ENCODE measurements at regions not wholly inside any gene's neighbourhood (a gene's known extent, or its start where the extent isn't known, plus 50 kb on each side); places are given as distances from the start of the nearest gene placed in this dataset.
"Not testable (repeated sequence)": the region's sequence is repeated elsewhere in the genome, so short reads cannot be mapped to it uniquely, and the experiment has no call there.

DNA sequence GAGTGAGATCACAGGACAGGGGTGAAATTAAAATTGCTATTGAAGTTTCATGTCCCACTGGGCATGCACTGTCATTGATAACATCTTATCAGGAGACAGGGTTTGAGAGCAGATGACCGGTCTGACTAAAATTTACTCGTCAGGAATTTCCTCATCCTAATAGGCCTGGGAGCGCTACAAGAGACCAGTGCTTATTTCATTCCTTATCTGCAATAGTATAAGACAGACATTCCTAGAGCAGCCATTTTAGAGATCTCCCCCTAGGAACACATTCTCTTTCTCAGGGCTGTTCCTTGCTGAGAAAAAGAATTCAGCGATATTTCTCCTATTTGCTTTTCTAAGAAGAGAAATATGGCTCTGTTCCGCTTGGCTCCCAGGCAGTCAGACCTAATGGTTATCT is 181.4 kb upstream of the ETV3 start:
- no peak for DNase-seq

DNA sequence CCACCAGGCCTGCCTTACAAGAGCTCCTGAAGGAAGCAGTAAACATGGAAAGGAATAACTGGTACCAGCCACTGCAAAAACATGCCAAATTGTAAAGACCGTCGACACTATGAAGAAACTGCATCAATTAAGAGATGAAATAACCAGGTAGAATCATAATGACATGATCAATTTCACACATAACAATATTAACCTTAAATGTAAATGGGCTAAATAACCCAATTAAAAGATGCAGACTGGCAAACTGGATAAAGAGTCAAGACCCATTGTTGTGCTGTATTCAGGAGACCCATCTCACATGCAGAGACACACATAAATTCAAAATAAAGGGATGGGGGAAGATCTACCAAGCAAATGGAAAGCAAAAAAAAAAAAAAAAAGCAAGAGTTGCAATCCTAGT is 179.0 kb upstream of the ETV3 start:
- not testable (repeated sequence) for DNase-seq

DNA sequence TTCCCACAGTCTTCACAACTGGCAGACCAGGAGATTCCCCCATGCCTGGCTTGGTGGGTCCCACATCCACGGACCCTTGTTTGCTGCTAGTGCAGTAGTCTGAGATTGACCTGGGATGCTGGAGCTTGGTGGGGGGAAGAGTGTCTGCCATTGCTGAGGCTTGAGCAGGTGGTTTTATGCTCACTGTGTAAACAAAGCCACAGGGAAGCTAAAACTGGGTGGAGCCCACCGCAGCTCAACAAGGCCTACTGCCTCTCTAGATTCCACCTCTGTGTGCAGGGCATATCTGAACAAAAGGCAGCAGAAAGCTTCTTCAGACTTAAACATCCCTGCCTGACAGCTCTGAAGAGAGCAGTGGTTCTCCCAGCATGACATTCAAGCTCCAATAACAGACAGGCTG is 177.3 kb upstream of the ETV3 start:
- no peak for DNase-seq

DNA sequence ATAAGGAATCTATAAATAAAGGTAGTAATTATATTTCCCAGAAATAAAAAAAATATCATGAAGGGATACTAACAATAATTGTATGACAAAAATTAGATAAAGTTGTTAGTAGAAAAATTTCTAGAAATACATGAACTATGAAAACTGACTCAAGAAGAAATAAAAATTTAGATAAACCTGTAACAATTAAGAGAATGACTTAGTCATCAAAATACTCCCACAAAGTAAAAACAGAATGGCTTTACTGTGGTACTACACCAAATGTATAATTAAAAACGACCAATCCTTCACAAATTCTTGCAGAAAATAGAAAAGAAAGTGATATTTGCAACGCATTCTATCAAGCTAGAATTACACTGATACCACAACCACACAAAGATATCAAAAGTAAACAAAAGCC is 176.2 kb upstream of the ETV3 start:
- DNase-seq = no peak

DNA sequence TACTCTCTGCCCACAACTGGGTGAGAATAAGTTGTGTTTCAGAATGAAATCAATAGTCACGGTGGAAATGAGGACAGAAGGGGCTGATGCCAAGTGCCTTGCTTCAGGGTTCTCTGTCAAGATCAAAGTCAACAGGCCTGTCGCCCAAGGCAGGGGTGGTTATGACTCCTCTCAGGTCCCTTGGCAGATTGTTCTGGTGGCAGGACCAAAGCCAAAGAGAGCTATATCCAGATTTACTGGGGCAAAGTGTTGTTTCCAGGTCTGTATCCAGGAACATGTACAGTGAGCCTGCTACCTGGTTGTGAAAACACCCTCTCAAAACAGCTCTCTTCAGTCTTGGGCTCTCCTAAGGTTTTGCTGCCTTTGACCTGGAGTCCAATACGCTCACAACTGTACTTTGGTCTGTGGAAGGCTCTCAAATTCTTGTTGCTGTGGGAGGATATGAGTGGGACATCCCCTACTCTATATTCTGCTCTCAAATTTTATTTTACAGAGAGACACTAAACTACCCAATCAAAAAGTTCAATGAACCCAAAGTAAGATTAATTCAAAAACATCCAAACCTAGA is 175.1 kb upstream of the ETV3 start:
- DNase-seq = no peak

DNA sequence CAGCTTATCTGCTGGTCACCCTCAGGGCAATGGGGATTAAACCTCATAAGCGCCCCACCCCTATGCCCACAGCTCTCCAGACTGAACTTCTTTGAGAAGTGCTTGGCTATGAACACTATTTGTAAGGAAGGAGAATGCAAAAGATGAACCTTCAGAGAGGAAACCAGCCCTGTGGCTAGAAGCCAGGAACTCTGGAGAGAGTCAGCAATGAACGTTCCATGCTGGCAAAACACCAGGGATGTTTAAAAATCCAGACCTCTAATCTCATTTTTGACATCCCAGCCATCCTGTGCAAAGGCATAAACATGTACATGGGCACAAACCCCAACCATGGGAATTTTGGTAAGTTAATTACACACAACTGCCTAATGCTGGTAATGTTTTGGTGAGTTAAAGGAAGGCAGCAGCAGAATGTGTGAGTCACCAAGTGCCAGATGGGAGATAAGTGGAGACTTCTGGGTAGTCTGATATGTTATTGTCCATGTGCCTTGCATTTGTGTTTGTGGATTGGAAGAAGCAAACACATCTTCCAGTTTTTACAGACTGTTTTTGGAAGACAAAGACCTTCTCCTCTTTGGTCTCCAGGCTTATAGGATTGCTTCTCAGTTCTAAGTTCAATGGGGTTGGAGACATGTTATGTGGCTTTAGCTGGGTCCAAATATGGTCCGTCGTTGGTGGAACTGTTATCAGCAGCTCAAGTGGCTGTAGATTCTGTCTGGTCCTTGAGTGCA is 174.1 kb upstream of the ETV3 start:
- no peak for DNase-seq

DNA sequence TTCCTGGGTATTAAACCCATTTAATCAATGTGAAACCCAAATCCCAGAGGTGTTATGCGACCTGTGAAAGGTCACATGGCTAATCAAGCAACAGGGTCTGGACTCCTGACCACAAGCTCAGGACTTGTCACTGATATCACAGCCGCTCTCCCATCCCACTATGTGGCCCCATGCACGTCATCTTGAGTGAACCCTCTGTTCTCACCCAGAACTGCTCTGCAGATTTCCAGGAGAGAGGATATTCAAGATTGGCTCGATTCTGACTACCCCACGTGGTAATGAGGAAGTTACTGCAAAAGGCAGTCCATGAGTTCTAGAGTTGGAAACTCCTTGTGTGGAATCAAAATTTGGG is 173.5 kb upstream of the ETV3 start:
- no peak for DNase-seq

DNA sequence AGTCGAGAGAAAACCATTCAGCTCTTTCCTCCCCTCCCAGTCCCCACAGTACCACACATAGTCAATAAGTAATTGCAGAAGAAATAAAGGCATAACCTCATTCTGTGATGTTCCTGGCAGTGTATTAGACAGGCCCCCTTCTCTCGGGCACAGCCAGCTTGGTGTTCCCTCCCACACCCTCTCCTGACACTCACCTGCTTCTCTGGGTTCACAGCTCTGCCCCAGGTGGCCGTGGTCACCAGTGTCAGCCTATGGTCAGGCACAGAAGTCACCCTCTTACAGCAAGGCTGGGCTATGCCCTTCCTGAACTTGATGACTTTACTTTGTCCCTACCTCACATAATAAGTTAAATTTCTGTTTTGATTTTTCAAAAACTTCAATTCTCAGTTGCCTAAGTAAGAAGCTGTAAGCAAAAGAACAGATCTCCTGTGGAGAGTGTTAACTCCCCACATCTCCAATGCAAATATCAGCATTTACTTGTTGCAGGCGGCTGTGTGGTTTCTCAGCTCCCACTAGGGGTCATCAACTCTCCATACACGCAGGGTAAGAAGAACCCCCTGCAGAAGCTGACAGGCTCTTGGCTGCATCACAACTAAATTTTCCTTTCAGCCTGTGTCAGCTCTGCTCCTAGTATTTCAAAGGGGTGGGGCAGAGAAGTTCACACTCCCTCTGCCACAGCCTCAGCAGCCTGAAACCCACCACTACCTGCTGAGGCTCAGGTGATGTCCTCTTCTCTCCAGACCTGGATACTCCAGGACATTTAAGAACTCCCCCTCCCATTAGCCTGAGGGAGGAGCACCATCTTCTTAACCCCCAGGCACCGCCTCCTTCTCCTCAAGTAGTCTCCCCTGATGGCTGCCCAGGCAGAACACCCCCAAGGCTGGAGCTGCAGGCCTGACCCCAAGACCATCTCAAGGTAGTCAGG is 172.9 kb upstream of the ETV3 start:
- not testable (repeated sequence) for DNase-seq

DNA sequence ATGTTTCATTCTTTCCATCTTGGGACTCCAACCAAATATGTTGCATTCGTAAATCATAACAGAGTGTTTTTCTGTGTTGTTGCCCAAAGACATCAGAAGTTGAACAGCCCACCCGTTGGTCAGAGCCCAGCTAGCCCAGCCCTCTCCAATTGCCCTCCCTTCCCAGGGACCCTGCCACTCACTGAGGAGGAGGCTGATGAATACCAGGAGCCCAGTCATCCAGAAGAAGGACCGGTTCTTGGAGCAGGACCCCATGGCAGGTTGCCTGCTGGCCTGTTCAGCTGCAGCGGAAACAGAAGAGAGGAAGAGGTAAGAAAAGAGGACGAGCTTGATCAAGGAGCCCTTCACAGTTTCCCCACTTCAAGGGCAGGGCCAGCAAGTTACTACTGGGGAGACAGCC is 172.2 kb upstream of the ETV3 start:
- no peak for DNase-seq

DNA sequence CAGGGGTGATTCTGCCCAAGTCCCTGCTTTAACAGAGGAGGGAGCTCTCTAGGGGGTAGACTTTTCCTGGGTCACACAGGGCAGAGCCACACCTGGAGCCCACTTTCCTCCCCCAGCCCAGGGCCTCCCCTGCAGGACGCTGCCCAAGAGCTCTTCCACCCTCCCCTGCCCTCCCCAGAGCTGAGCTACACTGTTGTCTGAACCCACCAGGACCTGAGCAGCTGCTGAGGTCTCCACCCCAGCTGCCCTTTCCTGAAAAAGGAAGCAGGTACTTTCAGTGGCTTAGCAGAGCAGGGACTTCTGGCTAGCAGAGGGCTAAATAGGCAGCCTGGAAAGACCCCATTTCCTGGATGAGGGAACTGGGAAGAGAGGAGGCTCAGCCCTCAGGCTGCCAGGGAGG is 169.3 kb upstream of the ETV3 start:
- no peak for DNase-seq

DNA sequence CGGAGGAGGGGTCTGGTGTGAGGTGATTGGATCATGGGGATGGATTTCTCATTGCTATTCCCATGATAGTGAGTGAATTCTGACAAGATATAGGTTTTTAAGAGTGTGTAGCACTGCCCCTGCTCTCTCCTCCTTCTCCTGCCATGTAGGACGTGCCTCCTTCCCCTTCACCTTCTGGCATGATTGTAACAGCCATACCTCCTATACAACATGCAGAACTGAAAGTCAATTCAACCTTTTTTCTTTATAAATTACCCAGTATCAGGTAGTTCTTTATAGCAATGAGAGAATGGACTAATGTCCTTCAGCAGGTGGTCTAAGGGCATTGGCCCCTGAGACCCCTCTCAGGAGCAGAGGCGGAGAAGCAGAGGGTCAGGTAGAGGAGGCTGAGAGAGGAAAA is 168.7 kb upstream of the ETV3 start:
- DNase-seq = no peak

DNA sequence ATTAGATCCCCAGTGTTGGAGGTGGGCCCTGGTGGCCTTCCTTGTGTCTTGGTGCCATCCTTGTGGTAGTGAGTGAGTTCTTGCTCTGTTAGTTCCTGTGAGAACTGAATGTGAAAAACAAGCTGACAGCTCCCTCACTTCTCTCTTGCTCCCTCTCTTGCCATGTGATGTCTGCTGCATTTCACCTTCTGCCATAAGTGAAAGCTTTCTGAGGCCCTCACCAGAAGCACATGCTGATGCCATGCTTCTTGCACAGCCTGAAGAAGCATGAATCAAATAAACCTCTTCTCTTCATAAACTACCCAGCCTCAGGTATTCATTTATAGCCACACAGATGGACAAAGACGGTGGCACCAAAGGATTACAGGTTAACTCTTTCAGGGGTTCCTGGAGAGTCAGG is 166.1 kb upstream of the ETV3 start:
- no peak for DNase-seq

DNA sequence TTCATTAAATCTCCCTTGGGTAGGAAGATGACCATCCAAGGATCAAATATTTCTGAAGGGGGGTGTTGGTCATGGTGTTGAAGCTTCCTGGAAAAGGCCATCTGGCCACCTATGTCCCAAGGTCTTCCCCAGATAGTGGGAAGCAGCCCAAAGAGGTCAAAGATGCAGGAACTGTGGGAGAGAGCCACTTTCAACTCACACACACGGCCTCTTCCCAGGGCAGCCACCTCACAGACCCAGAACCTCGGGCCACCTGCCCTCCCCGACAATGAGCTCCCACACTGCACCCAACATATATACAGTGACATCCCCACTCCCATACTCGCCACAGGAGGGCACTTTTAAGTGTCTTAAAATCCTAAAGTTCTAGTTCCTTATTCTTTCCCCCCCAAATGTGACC is 164.5 kb upstream of the ETV3 start:
- DNase-seq = no peak

DNA sequence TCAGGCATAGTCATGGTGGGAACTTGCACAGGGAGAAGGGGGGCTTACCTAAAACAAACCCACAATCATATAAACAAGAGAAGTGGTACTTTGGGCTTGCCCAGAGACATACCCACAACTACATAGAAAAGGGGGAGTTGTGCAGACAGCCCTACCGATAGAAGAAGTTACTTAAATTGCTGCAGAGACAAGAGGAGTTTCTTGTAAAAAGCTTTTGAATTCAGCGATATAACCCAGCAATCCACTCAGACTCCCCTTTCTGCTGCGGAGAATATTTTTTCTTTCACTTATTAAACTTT is 164.0 kb upstream of the ETV3 start:
- no peak for DNase-seq

DNA sequence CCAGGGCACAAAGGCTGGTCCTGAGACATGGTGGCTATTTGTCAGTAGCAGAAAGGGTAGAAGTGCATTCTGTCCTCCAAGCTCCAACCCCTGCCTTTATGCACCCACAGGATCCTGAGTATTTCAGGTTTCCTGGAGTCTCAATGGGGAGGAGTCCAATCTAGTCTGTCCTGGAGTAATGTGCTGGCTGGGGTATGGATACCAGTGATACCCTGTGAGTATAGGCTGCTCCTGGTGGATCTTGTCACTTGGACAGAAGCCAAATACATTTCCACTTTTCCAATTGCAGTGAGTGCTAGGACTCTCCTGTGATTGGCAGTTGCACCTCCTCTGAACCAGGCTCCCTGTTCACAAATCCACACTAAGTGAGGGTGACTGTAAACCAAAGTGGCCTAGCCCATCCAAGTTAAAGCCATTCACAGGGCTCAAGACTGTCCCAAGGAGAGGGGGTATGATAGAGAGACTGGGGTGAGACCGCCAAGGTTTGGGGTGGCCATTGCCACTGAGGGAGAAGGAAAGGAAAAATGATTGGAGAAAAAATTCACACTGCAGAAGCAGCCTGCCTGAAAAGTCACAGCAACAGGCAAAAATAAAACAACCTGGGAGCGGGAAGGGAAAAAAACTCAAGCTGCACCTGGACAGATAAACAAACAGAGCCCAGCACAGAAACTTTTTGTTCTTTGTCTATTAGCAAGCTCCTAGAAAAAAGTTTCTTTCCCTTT is 163.4 kb upstream of the ETV3 start:
- no peak for DNase-seq

DNA sequence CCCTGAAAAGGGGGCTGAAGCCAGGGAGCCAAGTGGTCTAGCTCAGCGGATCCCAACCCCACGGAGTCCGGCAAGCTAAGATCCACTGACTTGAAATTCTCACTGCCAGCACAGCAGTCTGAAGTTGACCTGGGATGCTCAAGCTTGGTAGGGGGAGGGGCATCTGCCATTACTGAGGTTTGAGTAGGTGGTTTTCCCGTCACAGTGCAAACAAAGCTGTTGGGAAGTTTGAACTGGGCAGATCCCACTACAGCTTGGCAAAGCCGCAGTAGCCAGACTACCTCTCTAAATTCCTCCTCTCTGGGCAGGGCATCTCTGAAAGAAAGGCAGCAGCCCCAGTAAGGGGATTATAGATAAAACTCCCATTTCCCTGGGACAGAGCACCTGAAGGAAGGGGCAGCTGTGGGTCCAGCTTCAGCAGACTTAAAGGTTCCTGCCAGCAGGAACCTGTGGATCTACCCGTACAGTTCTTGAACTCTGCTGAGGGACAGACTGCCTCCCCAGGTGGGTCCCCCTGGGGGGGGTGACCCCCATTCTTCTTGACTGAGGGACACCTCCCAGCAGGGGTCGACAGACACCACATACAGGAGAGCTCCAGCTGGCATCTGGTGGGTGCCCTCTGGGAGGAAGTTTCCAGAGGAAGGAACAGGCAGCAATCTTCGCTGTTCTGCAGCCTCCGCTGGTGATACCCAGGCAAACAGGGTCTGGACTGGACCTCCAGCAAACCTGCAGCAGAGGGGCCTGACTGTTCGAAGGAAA is 156.4 kb upstream of the ETV3 start:
- DNase-seq = not testable (repeated sequence)

DNA sequence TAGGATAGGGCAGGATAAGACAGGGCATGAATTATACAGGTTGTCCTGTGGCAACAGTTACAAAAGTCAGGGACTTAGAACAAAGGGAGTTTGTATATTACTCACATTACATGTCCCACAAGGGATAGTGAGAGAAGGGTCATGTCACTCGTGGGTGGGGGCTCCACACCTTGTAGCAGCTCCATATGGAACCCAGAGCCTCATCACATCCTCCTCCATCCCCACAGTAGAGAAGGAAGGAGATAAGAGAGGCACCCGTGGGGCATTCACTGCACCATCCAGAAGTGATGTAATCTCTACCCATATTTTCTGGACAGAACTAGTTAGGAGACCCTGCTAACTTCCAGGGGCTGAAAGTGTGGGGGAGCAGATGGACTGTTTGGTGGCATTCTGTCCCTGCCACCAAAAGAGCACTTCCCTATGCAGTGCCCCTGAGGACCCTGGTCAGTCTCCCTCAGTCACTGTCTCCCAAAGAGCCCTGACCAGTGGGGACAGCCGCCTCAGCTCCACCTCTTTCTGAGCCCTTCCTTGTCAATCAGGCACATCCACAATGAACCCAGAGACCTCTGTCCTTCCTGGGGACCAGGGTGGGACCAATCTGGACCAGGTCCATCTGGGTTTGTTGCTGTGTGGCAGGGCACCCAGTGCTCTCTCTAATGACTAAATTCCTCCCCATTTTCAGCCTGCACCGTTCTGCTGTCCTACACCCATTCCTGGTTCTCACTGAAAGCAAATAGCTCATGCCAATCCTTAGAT is 154.8 kb upstream of the ETV3 start:
- DNase-seq = no peak

DNA sequence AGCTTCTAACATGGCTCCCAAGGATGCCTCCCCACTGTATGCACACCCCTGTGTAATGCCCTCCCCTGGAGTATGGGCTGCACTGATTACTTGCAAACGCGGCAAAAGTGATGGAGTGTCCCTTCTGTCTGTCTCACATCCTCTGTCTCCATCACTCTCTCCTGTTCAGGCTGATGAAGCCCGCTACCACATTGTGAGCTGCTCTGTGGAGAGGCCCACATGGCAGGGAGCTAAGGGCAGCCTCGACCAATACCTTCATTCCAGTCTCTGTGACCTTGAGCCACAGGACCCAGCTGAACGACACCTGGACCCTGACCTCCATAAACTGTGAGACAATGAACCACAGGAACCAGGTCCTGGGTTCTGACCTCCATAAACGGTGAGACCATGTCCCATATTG is 154.1 kb upstream of the ETV3 start:
- DNase-seq = no peak

DNA sequence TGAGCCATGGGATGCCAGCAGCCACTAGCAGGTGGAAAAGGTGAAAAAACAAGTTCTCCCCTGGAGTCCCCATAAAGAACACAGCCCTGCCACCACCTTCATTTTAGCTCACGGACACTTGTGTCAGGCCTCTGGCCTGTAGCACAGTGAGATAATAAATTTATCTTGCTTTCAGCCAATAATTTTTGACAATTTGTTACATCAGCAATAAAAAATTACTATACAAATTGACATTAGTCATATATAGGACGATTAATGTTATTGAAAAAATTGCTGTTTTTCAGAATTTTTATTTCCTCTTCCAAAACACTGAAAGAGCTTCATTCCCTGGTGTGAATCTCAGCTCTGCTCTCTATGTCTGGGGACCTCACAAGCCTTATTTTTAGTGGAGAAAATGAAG is 152.9 kb upstream of the ETV3 start:
- DNase-seq = no peak

DNA sequence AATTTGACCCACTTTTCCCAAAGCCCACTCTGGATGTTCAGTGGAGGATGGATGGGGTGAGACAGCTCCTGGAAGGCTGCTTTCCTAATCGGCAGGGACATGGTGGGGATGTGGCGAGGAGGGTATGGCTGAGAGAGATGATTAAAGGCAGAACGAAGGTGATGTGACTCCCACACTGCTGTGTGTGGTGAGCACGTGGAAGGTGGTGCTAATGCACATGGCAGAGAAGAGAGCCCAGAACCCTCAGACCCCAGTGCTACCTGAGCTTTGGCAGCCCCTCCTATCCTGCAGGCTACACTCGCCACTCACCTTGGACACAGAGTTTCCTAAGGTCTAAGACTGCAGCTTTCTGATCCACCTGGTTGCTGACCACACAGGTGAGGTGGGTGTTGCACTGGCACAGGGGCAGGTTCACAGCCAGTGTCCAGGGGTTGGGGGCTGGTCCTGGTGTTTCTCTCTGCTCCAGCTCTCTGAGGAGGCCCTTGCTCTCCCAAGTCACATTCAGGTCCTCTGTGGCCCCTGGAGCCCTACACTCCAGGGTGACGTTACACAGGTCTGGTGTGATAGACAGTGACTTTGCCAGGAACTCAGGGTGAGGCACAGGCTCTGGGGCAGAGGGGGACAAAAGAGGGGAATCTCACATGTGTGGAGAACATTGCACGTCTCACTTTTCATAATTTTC is 151.4 kb upstream of the ETV3 start:
- DNase-seq = no peak

DNA sequence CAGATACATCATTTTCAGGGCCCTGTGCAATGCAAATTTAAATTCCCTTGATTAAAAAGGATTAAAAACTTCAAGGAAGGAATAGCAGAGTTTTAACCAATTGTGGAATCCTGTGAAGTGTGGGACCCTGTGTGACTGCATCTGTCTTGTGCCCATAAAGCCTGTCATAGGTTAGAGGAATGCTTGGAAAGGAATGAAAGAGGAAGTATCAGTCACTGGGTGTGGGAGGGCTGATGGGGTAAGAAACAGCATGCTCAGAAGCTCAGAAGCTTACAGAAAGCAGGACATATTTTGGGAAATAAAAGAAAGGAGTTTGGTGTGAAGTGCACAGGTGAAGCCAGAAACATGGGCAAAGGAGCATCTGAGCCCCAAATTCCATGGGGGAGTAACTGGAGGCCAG is 150.8 kb upstream of the ETV3 start:
- no peak for DNase-seq

DNA sequence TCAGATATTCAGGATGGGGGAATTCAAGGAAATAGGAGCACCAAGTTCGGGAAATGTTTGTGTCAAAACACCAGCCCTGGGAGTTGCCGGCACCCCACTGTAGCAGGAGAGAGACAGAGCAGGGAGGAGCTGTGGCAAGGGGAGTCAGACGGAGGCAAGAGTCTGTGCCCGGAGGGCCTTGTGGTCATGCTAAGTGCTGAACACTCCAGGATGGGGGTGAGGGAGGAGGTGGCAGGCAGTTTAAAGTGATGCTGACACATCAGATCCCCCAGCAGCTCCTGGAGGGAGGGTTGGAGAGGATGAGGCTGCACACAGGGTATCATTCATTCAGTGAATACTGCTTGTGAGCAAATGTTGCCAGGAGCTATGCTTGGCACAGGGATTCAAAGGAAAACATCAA is 150.3 kb upstream of the ETV3 start:
- no peak for DNase-seq
